GM21526 (cell line): ENCODE measurements at regions not wholly inside any gene's neighbourhood (a gene's known extent, or its start where the extent isn't known, plus 50 kb on each side); places are given as distances from the start of the nearest gene placed in this dataset.

ENCODE experiments used
- ATAC-seq: cut with Tn5 transposase; IDR thresholded peaks from one replicate; pipeline ENCODE4 v1.9.1; 2021; ENCODE audit warnings: moderate library complexity; ENCODE audit not compliant: unreplicated experiment, low FRiP score

- no peak for ATAC-seq
Observed at GRCh38 chr18:45363196-45363595, 252.1 kb upstream of the SLC14A2 start.

- no peak for ATAC-seq
Observed at GRCh38 chr18:45365835-45366234, 249.4 kb upstream of the SLC14A2 start.

- no peak for ATAC-seq
Observed at GRCh38 chr18:45370255-45371010, 244.8 kb upstream of the SLC14A2 start.

DNA sequence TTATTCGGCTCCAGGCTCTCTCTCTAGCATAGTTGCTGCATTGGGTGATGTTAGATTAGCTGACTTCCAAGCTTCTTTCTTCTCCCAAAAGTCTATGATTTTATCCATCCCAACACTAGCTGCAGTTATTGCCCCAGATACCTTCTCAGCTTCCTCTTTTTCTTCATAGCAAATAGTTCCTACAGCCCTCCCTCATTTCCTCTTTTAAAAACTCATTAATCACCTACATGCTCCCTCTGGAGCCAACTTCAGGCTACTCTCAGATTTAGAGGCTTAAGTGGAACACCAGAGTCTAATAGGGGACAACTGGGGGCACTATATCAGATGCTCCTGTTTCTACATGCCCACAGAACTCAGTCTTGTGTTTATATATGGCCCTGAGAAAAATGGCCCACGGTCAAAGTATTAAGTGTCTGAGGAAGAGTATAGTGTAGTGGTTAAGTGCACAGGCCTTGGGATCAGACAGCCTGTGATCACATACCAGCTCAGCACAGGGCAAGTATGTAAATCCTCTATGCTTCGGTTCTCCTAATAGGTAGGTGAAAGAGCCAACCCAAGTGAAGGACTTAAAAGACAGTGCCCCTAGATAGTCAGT is 241.9 kb upstream of the SLC14A2 start:
- ATAC-seq = no peak

GRCh38 chr18:45374236-45374635 is 241.0 kb upstream of the SLC14A2 start:
- ATAC-seq = no peak

DNA sequence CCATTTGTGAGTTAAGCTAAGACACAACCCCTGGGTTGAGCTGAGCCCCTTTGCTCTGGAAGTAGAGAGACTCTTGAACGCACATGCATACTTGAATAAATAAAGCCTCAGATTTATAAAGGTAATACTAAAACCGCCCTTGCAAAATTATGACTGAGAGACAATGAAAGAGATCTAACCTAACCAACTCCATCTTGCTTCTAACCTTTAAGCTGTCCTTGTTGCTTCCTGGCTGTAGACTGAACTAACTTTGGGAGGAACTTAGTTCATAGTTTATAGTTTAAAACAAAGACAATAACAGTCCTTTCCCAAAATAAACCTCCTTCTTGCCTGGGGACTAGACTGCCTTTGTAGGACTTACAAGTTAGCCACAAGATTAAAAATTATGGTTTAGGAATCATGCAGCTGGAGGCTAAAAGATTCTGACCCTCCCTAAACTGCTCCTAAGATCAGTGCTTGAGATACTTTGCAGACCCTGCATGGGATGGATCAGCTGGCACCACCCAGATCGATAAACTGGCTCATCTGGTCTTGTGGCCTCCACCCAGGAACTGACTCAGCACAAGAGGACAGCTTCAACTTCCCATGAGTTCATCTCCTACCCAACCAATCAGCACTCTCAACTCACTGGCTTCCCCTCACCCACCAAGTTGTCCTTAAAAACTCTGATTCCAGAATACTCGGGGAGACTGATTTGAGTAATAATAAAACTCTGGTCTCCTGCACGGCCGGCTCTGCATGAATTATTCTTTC is 240.2 kb upstream of the SLC14A2 start:
- ATAC-seq = no peak

DNA sequence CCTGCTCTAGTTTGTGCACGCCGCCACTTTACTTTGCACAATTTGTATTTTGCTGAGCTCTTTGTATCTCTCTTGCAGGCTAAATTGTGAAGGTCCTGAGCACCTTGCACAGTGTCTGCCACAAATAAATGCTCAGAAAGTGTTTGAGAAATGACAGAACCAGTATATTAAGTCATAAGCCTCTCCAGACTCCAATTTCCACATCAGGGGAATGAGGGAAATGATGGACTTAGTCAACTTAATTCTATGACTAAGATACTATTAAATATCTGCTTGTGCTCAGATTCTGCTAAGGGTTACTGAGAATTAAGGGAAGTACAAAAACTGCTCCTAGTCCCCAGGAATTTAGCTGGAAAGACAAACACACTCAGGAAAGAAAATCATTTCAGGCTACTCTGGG is 239.1 kb upstream of the SLC14A2 start:
- ATAC-seq = no peak

DNA sequence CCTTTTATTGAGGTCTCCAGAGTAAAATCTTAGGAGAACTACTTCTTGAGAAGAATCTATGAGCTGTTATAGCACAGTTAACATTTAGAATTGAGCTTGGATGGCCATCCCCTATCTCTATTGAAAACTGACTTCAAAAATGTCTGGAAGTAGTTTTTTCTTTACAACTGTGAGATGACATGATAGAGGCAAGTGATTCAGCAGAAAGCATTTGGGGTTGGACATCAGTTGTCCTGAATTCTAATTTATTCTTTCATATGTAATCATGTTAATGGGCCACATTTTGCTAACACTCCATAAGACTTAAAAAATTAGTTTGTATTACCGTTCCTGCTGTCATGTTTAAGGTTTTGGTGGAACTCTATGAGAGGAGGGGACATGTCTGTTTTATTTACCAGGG is 237.0 kb upstream of the SLC14A2 start:
- no peak for ATAC-seq

DNA sequence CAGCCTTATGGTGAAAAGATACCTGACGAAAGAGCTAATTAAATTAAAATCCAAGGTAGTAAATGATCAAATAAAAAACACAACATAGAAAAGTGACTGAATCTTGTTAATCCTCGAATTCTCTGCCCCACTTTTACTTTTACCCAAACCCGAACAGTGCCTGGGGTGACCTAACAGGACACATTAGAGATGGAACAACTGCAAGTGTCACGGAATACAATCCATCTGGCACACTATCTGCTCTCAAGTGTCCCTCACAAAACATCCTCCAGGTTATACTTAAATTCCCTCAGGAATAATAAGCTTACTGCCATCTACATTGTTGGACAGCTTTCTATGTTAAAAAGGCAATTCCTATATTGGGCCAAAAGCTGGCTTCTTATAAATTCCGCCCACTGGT is 236.3 kb upstream of the SLC14A2 start:
- ATAC-seq = no peak

- no peak for ATAC-seq
Observed at GRCh38 chr18:45379903-45380302, 235.4 kb upstream of the SLC14A2 start.

DNA sequence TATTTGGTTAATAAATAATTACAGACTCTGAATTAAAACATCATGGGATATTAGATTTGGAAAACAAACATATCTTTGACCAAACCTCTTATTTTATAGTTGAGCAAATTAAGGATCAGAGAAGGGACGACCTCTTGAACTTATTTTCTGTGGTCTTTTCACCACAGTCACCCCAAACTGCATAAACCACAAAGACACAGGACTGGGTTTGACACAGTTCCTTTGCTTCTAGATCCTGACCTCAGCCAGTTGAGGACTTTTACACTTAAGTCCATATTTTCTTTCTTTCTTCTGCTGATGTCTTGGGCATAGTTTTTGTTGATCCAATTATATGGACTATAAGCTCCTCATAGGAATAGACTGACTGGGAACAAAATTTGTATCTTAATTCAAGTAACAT is 234.0 kb upstream of the SLC14A2 start:
- no peak for ATAC-seq

GRCh38 chr18:45383228-45383627 is 232.0 kb upstream of the SLC14A2 start:
- no peak for ATAC-seq

DNA sequence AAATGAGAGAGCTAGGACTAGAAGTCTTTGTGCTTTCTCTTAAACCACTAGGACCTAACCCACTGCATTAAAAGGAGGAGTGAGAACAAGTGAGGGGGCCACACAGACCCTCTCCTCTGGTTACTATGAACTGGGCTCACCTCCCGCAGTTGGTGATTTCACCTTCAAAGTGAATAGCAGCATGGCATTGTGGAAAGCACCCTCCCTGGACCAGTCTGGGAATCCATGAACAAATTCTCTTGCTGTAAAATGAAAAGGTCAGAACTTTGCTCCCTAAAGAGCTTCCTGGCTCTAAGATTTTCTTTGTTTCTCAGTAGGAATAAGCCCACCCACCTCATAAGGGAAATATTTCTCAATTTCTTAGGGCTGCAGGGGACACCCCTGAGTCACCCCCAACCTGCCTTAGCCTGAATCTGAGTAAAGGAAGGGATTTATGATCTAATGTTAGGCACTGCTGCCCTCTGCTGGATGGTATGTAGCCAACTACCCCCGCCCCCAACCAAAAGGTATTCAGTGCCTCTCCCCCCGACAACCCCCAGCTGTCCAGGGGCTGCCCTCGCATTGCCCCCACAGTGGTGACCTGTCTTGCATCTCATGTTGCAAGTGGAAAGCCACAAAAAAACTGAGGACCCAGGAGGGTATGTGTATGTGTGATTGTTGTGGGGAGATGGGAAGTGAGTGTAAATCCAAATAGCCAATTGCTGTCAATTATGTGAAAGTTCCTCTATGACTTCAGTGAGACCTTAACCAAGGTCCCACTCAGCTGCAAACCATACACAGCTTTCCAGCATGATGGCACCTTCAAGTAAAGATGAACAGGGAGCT is 230.9 kb upstream of the SLC14A2 start:
- no peak for ATAC-seq

DNA sequence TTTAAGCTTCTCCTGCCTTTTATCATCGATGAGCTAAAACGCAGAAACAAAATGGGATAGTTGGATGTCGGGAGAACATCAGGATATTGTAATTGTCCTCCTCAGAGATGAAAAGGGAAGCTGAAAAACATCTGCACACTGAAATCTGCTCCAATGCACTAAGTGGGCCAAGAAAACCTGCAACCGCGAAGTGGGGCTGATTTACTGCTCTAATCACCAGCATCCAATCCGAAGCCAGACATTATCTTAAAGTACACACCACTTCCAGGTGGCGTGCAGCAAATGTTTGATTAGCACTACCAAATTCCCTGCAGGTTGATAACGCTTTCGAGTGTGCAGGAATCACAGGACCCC is 230.3 kb upstream of the SLC14A2 start:
- no peak for ATAC-seq

DNA sequence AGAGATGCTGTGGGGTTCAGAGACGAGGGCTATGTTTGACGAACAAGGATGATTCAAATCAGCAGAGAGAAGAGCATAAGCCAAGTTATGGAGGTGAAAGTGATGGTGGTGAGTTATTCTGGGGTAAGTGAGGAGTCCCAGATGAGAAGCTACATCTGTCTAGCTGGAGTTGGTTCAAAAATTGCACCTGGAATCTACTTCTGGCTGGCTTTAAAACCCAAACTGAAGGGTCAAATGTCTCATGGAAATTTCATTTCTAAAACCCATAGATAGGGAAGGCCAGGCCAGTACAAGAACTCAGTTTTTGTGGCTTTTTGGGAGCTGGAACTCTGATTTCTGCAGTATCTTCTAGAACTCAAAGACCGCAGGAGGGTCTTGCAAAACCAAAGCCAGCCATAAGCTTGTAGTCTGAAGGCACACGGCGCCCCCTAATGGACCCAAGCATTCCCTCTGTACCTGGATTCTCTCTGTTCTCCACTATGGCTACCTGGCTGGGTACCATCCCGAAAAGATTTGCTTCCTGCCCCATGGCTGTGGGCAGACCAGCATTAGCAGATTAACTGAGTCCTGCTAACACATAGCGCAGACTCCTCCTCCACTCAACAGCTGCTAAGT is 229.1 kb upstream of the SLC14A2 start:
- ATAC-seq = no peak

- ATAC-seq = no peak
Observed at GRCh38 chr18:45387229-45387628, 228.0 kb upstream of the SLC14A2 start.

GRCh38 chr18:45398448-45398847 is 216.8 kb upstream of the SLC14A2 start:
- ATAC-seq = no peak

- ATAC-seq = no peak
Observed at GRCh38 chr18:45399146-45399545, 216.1 kb upstream of the SLC14A2 start.

DNA sequence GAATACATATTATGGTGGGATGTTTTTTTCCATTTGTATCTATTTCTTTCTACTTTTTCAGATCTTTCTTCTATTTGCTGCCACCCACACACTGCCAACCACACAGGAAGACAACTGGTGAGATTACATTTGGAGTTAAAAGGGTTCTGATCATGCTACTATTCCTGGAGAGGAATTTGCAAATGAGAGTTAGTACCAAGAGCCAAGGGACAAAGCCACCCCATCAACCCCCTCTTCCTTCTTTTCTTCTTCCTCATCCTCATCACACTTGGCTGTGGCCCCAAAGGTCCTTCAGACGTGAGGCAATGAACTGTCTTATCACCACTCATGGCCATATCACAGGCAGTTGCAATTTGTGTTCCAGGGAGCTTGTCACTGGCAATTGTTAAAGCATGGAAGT is 215.6 kb upstream of the SLC14A2 start:
- no peak for ATAC-seq

GRCh38 chr18:45402485-45403056 is 212.7 kb upstream of the SLC14A2 start:
- ATAC-seq = no peak
